Stimulated activated CD4-positive, alpha-beta T cell treated with anti-CD3 and anti-CD28 coated beads, Interleukin-4, amount 100 ng/mL, for 24 hours (primary cell): ENCODE measurements at regions not wholly inside any gene's neighbourhood (a gene's known extent, or its start where the extent isn't known, plus 50 kb on each side); places are given as distances from the start of the nearest gene placed in this dataset.

Experiments used
- DNase-seq: peaks from one replicate; pipeline ENCODE4 v3.0.0-alpha.2; 2020

DNA sequence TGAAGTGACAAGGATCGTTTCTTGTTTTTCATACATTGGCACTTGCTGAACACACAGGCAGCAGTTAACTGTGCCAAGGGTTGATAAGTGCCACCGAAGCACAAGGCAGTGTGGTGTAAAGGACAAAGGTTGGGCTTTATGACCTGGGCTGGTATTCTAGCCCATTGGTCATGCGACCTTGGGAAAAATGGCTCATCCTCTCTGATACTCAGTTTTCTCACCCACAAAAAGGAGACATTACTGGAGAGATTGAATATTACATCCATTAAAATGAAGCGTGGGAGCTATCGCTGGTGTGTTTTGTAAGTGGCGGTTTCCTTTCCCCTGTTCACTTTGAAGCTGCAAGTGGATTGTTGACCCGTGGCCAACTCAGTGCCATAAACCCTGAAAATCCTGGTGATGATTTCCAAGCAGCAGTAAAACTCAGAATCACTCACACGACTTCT, 216.9 kb downstream of the HAPSTR1 start:
- no peak for DNase-seq

DNA sequence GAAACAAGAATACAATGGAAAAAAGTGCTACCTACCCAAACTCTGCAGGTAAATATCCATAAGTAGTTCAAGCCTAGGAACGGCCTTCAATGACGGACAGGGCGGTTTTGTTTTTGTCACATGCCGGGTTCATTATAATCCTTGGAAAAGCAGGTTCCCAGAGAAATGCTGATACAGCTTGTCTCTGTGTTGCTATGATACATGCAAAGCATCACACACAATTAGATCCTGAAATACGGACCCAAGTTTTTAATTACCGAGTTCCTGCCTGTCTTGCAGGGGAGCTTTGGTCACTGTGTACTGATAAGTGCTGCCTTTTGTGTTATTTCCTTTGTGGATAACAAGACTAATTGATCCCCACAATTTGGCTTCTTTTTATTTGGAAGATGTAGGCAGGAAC, 217.4 kb downstream of the HAPSTR1 start:
- DNase-seq, result no peak

DNA sequence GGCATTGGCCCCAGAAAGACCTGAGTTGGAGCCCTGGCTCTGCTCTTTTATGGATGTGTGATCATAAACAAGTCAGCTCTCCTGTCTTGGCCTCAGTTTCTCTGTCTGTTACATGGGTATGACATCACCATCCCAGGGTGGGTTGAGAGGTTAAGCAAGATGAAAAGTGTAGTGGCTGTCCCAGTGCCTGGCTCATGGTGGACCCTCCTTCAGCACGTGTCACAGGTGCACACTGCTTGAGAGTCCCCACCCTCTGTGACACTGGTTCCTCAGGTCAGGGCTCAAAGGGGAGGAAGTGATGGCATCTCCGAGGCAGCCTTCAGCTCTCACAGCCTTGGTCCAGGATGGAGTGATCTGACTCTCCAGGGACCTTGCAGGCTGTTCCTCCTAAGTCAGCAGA, 218.4 kb downstream of the HAPSTR1 start:
- no peak for DNase-seq

DNA sequence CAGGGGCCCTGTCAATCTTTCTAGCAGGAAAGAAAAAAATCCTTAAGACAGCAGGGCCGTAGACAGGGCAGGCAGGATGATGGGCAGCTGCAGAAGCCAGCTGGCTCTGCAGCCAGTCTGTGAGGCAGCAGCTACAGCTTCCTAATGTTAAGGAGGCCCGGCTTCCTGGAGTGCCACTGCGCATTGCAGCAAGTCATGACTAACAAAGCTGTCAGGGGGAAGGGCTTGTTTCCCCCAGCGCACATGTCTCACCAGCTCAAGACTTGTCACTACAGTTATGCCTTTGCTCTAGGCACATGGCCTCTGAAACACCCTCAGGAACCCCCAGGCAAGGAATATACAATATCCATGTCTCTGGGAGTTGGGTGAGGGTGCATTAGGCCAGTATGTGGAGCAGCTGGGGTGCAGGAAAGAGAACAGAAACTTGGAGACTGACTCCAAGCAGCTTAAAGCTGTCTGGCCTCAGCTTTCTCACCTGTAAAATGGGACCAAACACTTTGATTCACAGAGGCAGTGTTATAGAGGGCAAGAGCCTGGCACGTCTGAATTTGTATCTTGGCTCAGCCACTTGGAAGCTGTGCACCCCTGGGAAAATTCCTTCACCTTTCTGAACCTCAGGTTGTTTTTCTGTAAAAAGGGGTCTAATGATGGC, 220.0 kb downstream of the HAPSTR1 start:
- no peak for DNase-seq

DNA sequence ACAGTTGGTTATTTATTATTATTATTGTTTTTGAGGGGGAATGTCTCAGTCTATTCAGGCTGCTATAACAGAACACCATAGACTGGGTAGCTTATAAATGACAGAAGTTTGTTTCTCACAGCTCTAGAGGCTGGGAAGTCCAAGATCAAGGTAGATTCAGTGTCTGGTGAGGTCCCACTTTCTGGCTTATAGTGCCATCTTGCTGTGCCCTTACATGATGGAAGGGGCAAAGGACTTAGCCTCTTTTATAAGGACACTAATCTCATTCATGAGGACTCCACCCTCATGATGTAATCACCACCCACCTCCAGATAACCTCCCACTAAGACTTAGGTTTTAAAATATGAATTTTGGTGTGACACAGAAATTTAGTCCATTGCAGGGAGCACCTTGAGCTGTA, 224.6 kb downstream of the HAPSTR1 start:
- no peak for DNase-seq

DNA sequence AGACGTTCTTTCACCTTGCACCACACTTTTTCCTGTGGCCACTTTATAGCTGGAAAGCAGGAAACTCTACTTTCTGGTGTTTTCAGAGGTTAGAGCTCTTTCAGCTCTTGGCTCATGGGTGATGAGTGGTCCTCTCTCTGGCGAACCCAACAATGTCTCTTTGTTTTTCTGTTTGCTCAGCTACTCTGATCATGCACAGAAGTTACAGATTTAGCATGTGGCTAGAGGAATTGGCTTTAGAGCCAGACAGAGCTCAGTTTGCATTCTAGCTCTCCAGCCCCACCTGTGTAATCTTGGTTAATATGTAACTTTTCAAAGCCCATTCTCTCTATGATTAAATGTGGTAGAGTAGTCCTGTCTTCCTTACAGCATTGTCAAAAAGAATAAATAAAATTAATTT, 225.2 kb downstream of the HAPSTR1 start:
- DNase-seq, result no peak

DNA sequence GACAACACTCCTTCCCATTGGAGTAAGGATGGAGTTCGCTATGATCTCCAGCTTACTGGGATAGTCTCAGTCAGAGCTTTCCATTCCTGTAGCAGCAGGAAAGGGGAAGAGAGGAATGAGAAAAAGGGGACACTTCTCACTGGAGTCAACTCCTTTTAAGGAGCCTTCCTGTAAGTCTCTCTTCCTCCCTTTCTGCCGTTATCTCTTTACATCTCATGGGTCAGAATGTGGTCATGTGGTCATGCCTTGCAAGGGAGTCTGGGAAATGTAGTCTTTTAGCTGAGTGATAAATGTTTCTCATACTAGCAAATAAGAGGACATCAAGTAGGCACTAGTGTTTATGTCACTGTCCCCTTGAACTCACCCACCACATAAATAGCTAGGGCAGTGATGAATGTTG, 227.3 kb downstream of the HAPSTR1 start:
- no peak for DNase-seq

DNA sequence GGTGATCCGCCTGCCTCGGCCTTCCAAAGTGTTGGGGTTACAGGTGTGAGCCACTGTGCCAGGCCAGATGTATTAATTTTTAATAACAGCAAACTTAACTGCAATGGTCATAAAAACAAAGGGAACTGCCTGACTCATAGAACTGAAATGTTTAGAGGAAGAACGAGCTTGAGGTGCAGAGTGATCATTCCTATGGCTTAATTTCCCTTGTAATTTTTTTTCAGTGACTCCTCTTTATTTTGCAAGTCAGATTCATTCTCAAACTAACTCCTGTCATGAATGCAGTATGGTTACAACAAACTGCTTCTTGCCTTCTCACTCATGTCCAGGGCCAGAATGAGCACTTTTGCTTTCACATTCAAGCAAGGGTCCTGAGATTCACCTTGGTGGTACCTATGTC, 231.3 kb downstream of the HAPSTR1 start:
- no peak for DNase-seq

DNA sequence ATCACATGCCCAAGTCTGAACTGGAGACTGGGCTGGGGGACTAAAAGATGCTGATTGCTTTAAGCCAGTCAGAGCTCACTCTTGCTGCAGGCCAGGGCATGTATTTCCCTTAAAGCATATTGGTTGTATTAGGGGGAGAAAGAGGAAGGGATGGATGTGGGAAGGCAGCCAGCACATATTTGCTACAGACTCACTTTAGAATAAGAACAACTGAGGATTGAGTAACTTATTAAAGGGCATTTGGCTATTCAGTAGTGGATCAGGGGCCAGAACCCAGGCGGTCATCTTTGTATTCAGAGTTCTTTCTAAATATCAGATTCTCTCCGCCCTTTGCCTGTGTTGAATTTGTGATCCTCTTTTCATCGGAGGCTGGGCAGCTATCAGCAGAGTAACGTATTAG, 231.7 kb downstream of the HAPSTR1 start:
- DNase-seq, result no peak

DNA sequence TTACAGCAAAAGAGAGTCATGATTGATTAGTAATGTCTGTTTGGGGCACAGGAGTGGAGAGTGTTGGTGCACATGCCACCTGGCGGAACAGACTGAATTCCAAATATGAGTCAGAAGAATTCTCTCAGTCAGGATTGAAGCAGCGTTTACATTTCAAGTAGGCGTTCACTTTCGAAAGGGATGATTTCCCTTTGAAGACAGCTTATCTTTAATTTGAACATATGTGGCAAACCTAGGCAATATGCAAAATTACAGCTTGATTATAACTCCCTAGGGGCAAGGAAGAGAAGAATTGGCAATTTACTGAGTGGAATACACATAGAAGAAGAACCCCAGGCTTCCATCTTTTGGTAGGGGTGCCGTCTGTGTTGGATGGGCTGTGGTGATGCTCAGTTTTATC, 235.8 kb downstream of the HAPSTR1 start:
- no peak for DNase-seq

DNA sequence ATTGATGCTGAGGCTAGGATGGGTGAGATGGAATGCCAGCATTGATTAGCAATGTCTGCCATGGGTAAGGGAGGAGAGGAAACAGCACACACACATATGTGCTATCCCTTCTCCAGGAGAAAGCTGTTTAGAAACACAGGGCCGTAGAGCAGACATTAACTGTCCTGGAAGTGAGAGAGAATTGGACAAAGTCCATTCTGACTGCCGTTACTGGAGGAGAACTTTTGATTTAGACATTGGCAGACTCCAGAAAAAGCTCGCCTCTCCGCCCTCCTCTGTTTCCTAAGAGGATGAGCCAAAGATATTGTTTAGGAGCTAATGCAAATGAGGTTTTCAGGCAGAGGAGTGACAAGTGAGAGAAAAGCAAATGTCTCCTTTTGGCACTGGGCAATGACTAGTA, 237.0 kb downstream of the HAPSTR1 start:
- DNase-seq, result no peak

DNA sequence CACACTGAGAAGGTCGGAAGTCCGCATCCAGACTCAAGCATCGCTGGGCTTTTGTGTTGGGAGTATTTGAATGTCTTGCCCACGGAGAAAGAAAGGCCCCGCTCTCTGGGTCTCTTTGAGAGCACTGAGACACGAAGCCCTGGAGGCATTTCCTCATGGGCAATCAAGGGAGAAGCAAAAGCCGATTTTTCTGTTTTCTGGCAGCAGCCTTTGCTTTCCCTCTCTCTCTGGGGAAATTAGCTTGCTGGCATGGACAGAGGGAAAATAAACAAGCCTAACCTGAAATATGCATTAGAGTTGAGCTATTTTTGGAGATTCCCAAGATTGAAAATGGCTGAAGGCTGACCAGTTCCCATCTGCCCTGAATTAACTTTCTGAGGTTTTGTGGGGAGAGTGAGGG, 238.7 kb downstream of the HAPSTR1 start:
- no peak for DNase-seq

DNA sequence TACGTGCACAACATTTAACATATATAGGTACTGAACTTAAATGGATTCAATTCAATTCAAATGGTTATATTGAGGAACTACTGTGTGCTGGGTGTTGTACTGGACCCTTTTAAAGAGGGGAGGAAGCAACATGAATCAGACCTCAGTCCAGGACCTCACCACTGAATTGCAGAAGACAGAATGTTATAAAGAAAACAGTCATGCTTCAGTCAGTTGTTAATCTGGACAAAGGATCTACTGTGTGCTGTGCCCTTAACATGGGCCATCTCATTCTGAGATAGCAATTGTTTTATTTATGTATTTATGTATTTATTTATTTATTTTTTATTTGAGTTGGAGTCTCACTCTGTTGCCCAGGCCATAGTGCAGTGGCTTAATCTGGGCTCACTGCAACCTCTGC, 240.1 kb downstream of the HAPSTR1 start:
- DNase-seq, result no peak

DNA sequence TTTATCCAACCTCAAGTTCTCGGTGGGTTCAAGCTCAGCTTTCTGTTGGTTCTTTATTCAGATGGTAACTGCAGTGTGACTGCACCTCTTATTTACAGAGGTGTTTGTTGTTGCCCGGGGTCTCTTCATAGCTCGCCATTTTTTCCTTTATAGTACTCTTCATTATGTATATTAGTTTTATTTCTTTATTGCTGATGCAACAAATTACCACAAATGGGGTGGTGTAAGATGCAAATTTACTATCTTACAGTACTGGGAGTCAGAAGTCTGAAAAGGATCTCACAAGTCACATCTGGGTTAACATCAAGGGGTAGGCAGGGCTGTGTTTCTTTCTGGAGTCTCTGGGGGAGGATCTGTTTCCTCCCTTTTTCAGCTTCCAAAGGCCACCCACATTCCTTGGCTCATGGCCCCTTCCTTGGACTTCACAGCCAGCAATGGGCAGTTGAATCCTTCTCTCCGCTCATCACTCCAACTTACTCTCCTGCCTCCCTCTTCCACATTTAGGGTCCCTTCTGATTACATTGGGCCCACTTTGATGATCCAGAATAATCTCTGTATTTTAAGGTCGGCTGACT, 241.2 kb downstream of the HAPSTR1 start:
- no peak for DNase-seq

DNA sequence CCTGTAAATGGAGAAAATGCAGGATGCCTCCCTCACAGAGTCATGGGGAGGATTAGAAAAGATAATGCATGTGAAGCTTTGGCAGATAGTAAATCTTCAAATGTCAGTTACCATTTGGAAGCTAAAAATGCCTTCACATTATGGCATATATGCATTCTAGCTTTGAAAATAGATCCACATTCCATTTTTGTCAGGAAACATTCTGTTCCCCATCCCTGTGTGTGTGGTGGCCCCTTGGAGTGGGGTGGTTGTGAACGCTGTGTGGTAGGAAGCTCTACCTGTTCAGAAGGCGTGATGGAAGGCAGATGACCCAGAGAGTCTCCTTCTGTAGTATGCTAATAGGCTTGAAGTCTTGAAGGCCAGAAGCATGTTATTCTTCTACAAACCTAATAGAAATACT, 242.0 kb downstream of the HAPSTR1 start:
- no peak for DNase-seq

DNA sequence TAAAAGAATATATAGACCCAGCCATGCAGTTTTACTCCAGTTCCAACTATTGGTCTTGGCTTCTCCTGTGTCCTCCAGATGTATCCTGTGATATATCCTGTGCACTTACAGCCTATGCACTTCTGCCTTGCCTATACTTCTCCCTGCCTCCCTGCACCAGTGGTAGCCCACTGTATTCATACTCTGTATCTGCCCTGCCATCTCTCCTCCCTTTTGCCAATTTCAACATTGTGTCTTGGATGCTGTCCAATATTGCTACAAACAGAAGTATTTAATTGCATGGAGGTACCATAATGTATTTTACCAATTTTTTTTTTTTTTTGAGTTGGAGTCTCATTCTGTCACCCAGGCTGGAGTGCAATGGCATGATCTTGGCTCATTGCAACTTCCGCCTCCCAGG, 242.7 kb downstream of the HAPSTR1 start:
- DNase-seq, result no peak

DNA sequence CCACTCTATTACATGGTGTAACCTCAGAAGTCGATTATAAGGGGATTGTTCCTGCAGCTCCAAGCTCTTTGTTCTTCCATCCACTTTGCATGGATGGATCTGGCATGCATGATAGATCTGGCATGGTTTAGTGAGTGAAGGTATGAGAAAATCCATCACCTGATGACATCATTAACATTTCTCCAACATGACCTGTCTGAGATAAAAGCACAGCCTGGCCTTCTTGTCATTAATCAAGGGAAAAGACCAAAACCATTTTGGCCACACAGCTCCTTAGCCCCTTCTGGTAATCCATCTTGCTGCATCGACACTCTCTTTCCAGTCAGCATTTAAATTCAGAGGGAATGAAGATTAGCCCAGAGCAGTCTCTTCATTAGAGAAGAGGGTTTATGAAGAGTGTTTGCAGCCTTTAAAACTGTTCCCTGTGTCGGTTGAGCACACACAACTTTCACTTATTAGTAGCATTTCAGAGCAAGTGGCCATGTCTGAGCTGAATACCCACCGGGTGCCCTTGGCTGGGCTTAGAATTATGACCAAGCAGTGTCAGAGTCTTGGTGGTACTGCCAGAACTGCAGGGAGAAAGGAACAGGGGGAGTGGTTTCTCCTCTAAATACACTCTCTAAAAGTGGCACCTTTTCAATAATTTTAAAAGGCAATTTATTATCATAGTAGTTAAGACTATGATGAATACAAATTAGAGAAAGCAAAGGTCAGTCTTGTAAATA, 246.0 kb downstream of the HAPSTR1 start:
- no peak for DNase-seq

DNA sequence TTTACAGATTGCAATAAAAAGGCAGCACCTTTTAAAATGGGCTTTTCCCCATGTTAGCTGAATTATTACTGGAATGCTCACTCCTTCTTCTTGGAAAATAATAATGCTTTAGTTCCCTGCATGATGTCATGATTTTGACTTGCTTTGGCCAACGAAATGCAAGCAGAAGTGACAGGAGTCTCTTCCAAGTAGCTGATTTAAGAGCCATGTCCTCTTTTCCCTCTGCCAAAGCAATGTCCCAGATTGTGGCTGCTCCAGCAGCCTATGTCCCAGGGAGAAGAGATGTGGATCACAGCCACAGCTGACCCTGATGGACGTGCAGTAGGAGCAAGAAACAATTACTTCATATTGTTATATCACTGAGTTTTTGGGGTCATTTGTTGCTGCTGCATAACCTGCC, 246.6 kb downstream of the HAPSTR1 start:
- DNase-seq, result no peak

DNA sequence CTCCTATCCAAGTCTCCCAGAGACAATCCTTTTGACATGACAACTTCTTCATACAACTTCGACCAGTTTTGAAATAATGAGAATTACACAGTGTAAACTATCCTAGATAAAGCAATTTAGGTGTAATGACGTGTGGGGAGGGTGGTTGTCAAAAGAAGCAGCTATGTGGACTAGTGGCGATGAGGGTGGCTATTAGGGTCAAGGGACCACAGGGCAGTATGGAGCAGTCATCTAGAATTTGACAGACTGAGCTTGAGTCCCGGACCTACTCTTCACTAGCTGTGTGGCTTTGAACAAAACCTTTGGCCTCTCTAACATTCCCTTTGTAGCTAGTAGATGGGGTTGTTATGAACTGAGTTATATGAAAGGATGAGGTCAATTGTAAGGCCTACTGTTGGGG, 247.1 kb downstream of the HAPSTR1 start:
- no peak for DNase-seq

DNA sequence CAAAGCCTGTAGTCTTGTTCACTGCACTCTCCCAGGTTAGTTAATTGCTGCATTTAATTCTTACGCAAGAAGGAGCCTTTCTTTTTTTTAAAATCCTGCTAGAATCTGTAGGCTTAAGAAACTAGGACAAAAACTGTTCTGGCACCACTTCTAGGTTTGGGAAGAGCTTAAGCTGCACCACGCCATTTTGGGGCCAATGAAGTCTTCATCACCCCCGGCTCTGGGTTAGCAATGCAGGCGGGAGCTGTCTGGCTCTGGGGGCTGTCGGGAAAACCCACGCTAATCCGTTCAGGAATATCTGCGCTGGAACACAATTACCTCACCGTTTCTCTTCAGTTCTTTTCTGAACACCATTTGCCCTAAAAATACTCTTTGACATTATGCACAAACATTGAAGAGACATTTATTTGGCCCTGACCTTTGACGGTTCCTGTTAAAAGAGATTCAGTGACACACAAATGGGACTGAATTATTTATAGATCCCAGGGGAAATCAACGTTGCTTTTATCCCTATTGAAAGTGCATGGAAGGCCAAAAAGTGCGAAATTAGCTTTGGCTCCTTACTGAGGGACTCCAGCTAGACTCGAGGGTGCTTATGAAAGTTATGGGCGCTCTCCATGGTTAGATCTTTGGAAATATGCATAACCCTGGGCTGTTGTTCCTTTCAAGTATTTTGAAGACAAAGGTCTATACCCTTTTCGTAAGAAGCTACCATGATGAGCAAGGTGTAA, 249.2 kb downstream of the HAPSTR1 start:
- no peak for DNase-seq

DNA sequence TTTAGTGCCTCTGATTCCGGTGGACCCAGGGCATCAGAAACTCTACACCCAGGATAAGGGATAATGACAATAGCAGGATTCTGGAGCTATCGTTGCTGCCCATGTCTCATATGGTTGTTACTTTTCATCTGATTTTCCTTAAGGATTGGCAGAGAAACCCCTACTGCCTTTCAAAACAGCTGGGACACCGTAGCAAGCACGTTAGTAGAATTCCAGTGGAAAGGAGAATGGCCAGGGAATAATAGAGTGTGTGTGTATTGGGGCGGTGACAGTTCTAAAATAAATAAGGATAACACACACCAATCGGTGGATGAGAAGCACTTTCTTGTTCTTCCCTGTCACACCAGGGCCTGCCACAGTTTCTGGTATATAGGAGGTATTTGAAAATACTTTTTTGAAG, 251.8 kb downstream of the HAPSTR1 start:
- no peak for DNase-seq

DNA sequence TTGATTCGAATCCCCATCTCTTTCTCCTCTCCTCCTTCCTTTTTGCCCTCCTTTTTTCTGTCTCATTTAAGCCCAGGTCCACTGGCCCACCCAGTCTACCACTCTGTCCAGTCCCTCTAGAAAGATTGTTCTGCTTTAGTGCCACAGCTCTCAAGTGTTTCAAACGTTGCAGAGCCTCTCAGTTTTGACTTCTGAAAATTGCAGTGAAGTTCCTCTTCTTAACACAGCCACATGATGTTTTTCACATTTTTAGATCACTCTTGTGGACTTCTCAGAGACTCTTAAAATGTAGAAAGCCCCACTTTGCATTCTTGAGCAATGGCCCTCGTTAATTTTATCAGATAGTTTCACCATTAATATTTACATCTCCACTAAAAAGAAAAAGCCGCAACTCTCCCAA, 253.1 kb downstream of the HAPSTR1 start:
- DNase-seq, result no peak

DNA sequence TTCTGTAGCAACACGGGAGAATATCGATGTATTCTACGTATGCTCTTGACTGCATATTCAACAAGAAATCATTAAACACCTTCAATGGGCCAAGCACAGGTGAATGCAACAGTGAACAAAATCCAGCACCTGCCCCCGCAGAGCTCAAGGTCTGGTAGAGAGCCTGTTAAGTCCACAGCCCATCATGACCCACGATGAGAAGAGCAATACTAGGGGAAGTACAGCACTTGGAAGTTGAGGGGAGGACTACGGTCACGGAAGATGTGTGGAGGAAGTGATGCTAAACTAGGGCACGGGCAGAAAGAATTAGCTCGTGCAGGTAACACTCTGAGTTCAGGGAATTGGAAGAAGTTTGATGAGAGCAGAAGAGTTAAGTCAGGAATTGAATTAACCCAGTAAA, 253.6 kb downstream of the HAPSTR1 start:
- no peak for DNase-seq

DNA sequence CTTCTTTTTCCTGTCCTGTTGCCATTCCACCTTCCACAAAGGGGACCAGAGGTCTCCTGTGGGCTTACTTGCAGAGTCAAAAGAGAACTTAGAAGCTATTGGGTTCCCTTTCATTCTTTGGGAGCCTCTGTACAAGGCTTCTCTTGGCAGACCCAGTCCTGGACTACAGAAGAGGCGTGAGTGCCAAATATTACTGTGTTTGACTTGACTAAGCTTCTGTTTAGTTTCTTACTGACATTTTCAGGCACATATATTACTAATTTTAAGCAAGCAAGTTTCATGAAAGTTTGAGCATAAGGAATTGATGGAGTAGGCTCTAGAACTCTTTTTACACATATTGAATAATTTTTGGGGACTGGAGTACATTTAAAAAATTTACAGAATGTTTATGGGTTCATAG, 254.4 kb downstream of the HAPSTR1 start:
- no peak for DNase-seq
